Prostate gland (tissue), 2 donors: ENCODE measurements at regions not wholly inside any gene's neighbourhood (a gene's known extent, or its start where the extent isn't known, plus 50 kb on each side); places are given as distances from the start of the nearest gene placed in this dataset.

Experiments
- POLR2AphosphoS5 ChIP-seq: sonication (generic); formaldehyde crosslinking; IDR thresholded peaks from one replicate; pipeline ENCODE4 v1.6.1; 2017; ENCODE audit warnings: antibody characterized with exemption
- TF ChIP-seq, protein P1 (sequence below), 4 experiments: fragments of 200-600 bp in 2 of 4; fragments of 450-650 bp in 2 of 4; sonication (generic) in 2 of 4; IDR thresholded peaks; 1 replicate in 3 of 4; 2 replicates in 1 of 4; pipeline ENCODE4 v1.5.1; 2016 to 2019; ENCODE audit warnings: antibody characterized with exemption in 4 of 4, mild to moderate bottlenecking in 2 of 4, moderate library complexity in 2 of 4

GRCh38 chr6:87921034-87921433, 126.6 kb upstream of the SPACA1 start:
- TF ChIP-seq, protein P1, sequence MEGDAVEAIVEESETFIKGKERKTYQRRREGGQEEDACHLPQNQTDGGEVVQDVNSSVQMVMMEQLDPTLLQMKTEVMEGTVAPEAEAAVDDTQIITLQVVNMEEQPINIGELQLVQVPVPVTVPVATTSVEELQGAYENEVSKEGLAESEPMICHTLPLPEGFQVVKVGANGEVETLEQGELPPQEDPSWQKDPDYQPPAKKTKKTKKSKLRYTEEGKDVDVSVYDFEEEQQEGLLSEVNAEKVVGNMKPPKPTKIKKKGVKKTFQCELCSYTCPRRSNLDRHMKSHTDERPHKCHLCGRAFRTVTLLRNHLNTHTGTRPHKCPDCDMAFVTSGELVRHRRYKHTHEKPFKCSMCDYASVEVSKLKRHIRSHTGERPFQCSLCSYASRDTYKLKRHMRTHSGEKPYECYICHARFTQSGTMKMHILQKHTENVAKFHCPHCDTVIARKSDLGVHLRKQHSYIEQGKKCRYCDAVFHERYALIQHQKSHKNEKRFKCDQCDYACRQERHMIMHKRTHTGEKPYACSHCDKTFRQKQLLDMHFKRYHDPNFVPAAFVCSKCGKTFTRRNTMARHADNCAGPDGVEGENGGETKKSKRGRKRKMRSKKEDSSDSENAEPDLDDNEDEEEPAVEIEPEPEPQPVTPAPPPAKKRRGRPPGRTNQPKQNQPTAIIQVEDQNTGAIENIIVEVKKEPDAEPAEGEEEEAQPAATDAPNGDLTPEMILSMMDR (IDR thresholded peaks at IDR 0.05), result no peak
- TF ChIP-seq POLR2AphosphoS5, result no peak
